HCT116 (cell line): ENCODE measurements at regions not wholly inside any gene's neighbourhood (a gene's known extent, or its start where the extent isn't known, plus 50 kb on each side); places are given as distances from the start of the nearest gene placed in this dataset.

Experiments
- ATAC-seq: fragments of 200-7000 bp; cut with Tn5 transposase; 2 replicates; pipeline ENCODE4 v1.9.1; 2020; ENCODE audit warnings: mild to moderate bottlenecking, moderate library complexity
- BruUV-seq: library from RNA; stranded (reverse); fragments of 400-500 nt; replicated peaks from 2 replicates; lab custom pipeline; 2021; lab: Mats Ljungman, UMichigan
- CTCF ChIA-PET: fragments of 300-600 bp; sonication (Branson Sonifier 250); formaldehyde crosslinking; loops from one replicate; lab custom pipeline; 2021; ENCODE audit warnings: antibody characterized with exemption; lab: Charles Lee
- POLR2A ChIA-PET: fragments of 300-600, 350-600 bp; sonication (Branson Sonifier 250); formaldehyde crosslinking; loops from one replicate; lab custom pipeline; 2021; ENCODE audit warnings: antibody characterized with exemption; lab: Charles Lee
- RAD21 ChIA-PET, 2 experiments: fragments of 300-600 bp; sonication (Branson Sonifier 250); formaldehyde crosslinking; loops; one replicate each; lab custom pipeline; 2023; ENCODE audit warnings: low total read pairs in 2 of 2; ENCODE audit not compliant: uncharacterized antibody in 2 of 2, unreplicated experiment in 2 of 2, low non-redundant PET in 1 of 2; lab: Charles Lee
- DNase-seq: peaks from one replicate; pipeline ENCODE4 v3.0.0-alpha.2; 2010; ENCODE audit warnings: low read depth, low spot score
- H2AFZ ChIP-seq: fragments of 200-600 bp; shearing (Covaris generic), sonication (generic); 2 replicates; pipeline ENCODE4 v1.6.1; 2017; ENCODE audit warnings: low read depth, mixed run types, mixed read lengths, antibody characterized with exemption, low read length; ENCODE audit not compliant: poor library complexity, severe bottlenecking
- H3K27ac ChIP-seq: 2 replicates; pipeline ENCODE4 v1.5.1; 2012; ENCODE audit warnings: low read depth, low read length
- H3K27me3 ChIP-seq: fragments of 200-600 bp; sonication (generic); 2 replicates; pipeline ENCODE4 v1.6.1; 2016; ENCODE audit warnings: mixed run types, low read length, mixed read lengths; ENCODE audit not compliant: insufficient read depth
- H3K36me3 ChIP-seq, 2 experiments: fragments of 200-500 bp in 1 of 2; fragments of 200-600 bp in 1 of 2; sonication (Bioruptor generic) in 1 of 2; sonication (generic) in 1 of 2; 2 replicates each; pipeline versions ENCODE4 v1.5.1 to v1.6.1; 2014 to 2016; ENCODE audit warnings: low read length in 2 of 2, inconsistent platforms in 1 of 2, mixed read lengths in 1 of 2, mixed run types in 1 of 2; ENCODE audit not compliant: insufficient read depth in 2 of 2, control insufficient read depth in 1 of 2
- H3K4me1 ChIP-seq, 2 experiments: fragments of 200-600 bp in 1 of 2; sonication (generic) in 1 of 2; 2 replicates each; pipeline versions ENCODE4 v1.5.1 to v1.6.1; 2012 to 2017; ENCODE audit warnings: low read length in 2 of 2, inconsistent platforms in 1 of 2, mild to moderate bottlenecking in 1 of 2, mixed read lengths in 1 of 2, mixed run types in 1 of 2, moderate library complexity in 1 of 2; ENCODE audit not compliant: insufficient read depth in 2 of 2, control insufficient read depth in 1 of 2
- H3K4me2 ChIP-seq: fragments of 200-600 bp; sonication (generic); 2 replicates; pipeline ENCODE4 v1.6.1; 2017; ENCODE audit warnings: mixed run types, low read length, mixed read lengths
- H3K4me3 ChIP-seq, 2 experiments: fragments of 200-600 bp in 1 of 2; sonication (generic) in 1 of 2; replicated peaks in 1 of 2; 2 replicates each; pipeline ENCODE4 v1.5.1; 2011 to 2016; ENCODE audit warnings: low read length in 2 of 2, control low read depth in 1 of 2, low read depth in 1 of 2, mild to moderate bottlenecking in 1 of 2, mixed read lengths in 1 of 2, mixed run types in 1 of 2
- H3K79me2 ChIP-seq: fragments of 200-600 bp; sonication (generic); 2 replicates; pipeline ENCODE4 v1.6.1; 2017; ENCODE audit warnings: mild to moderate bottlenecking, mixed run types, low read length, moderate library complexity, mixed read lengths; ENCODE audit not compliant: insufficient read depth
- H3K9ac ChIP-seq: fragments of 200-600 bp; sonication (generic); 2 replicates; pipeline ENCODE4 v1.6.1; 2016; ENCODE audit warnings: low read length, mixed read lengths
- H3K9me2 ChIP-seq: fragments of 200-600 bp; sonication (generic), shearing (Covaris generic); 2 replicates; pipeline ENCODE4 v1.6.1; 2017; ENCODE audit warnings: mixed run types, mild to moderate bottlenecking, moderate library complexity; ENCODE audit not compliant: insufficient read depth
- H3K9me3 ChIP-seq, 2 experiments: fragments of 200-500 bp in 1 of 2; fragments of 200-600 bp in 1 of 2; sonication (Bioruptor generic) in 1 of 2; sonication (generic) in 1 of 2; 2 replicates each; pipeline ENCODE4 v1.6.1; 2014 to 2017; ENCODE audit warnings: low read length in 2 of 2, mixed read lengths in 2 of 2, inconsistent platforms in 1 of 2, low read depth in 1 of 2, mild to moderate bottlenecking in 1 of 2, mixed run types in 1 of 2, moderate library complexity in 1 of 2; ENCODE audit not compliant: control insufficient read depth in 1 of 2, insufficient read depth in 1 of 2
- H4K20me1 ChIP-seq: fragments of 200-600 bp; sonication (generic), shearing (Covaris generic); 2 replicates; pipeline ENCODE4 v1.6.1; 2017; ENCODE audit warnings: mixed run types, mild to moderate bottlenecking, moderate library complexity; ENCODE audit not compliant: insufficient read depth
- CBX3 ChIP-seq: IDR thresholded peaks from 2 replicates; pipeline ENCODE4 v1.6.1; 2012; ENCODE audit warnings: low read depth
- CEBPB ChIP-seq: IDR thresholded peaks from 2 replicates; pipeline ENCODE4 v1.6.1; 2012; ENCODE audit warnings: low read depth
- FOSL1 ChIP-seq: IDR thresholded peaks from 2 replicates; pipeline ENCODE4 v1.6.1; 2012; ENCODE audit warnings: low read depth
- JUND ChIP-seq: IDR thresholded peaks from 2 replicates; pipeline ENCODE4 v1.6.1; 2012
- POLR2AphosphoS5 ChIP-seq: IDR thresholded peaks from 2 replicates; pipeline ENCODE4 v1.6.1; 2011; ENCODE audit warnings: mild to moderate bottlenecking, low read depth, low read length, moderate library complexity
- RAD21 ChIP-seq: IDR thresholded peaks from 2 replicates; pipeline ENCODE4 v1.6.1; 2012; ENCODE audit warnings: low read depth, mild to moderate bottlenecking
- TCF7L2 ChIP-seq: IDR thresholded peaks from 2 replicates; pipeline ENCODE4 v1.7.0; 2011; ENCODE audit warnings: borderline replicate concordance, inconsistent platforms; ENCODE audit not compliant: insufficient read depth, insufficient read length; ENCODE audit errors: extremely low read depth
- intact Hi-C: fragments of 100-400 bp; cut with micrococcal nuclease; formaldehyde crosslinking; loops from 2 replicates; pipeline ENCODE4 v1.10.0; 2022
- TF ChIP-seq, protein P1 (sequence below), 3 experiments: fragments of 200-600 bp in 1 of 3; sonication (generic) in 1 of 3; IDR thresholded peaks in 2 of 3; conservative IDR thresholded peaks in 1 of 3; 2 replicates each; pipeline ENCODE4 v1.5.1; 2012 to 2017; ENCODE audit warnings: low read depth in 2 of 3, low read length in 2 of 3, antibody characterized with exemption in 1 of 3, borderline replicate concordance in 1 of 3, control low read depth in 1 of 3, mild to moderate bottlenecking in 1 of 3, mixed read lengths in 1 of 3, mixed run types in 1 of 3, moderate library complexity in 1 of 3; ENCODE audit not compliant: insufficient read depth in 1 of 3
- TF ChIP-seq, protein P2 (sequence below): IDR thresholded peaks from 2 replicates; pipeline ENCODE4 v1.6.1; 2012

DNA sequence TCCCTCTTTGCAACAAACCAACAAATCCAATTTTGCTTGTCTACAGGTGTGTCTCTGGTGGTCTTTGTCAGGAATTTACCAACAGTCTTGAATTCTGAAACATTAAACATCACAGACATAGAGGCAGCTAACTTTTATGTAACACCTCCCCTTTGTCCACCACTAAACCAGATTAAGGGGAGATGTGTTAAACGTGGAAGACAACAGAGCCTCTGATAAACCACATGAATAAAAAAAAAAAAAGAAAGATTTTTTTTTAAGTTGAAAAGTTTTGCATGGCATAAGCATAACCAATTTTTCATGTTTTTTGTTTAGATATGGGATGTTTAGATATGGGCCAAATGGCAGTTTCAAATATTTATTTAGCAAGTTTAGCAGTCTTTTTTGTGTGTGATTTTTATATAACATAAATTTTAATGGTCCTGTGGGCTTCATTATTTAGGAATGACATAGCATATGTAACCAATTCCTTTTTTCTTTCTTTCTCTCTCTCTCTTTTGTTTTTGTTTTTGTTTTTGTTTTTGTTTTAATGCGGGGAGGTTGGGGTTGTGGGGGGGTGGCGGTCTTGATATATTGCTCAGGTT is 60.7 kb upstream of the BTN3A2 start:
- no peaks in the 10 kb centered on the region for H3K79me2 ChIP-seq
- no peaks in the 10 kb centered on the region for H3K9me2 ChIP-seq
- H3K4me3 ChIP-seq = peak overlapping the region; percentile 14 to 49

More for the DNA sequence above, 60.7 kb upstream of the BTN3A2 start:
- no peaks in the 10 kb centered on the region for H3K36me3 ChIP-seq
- H3K4me1 ChIP-seq = peaks cover under 1 to 37% of the 10 kb centered on the region in 2 experiments; a peak in 2 of 4 replicates
- H3K4me2 ChIP-seq = peak overlapping the region; percentile 88
- H2AFZ ChIP-seq = peak overlapping the region; percentile 87
- POLR2A ChIA-PET = interaction anchor here (0.7 to 1.3 kb wide), 5 partner anchors 8 to 177 kb away, joined by 3 to 7 read pairs (median 4); no protein-coding TSS in a partner anchor
- no peaks in the 10 kb centered on the region for H4K20me1 ChIP-seq
- peak overlapping the region; percentile 52 for H3K9ac ChIP-seq
- no peaks in the 10 kb centered on the region for H3K27me3 ChIP-seq
- no peaks in the 10 kb centered on the region for H3K9me3 ChIP-seq
- intact Hi-C loops = no loop called here
- RAD21 ChIA-PET = no interaction called here
- TF ChIP-seq POLR2AphosphoS5 = no peak
- no peak for TF ChIP-seq JUND
- TF ChIP-seq, protein P1, sequence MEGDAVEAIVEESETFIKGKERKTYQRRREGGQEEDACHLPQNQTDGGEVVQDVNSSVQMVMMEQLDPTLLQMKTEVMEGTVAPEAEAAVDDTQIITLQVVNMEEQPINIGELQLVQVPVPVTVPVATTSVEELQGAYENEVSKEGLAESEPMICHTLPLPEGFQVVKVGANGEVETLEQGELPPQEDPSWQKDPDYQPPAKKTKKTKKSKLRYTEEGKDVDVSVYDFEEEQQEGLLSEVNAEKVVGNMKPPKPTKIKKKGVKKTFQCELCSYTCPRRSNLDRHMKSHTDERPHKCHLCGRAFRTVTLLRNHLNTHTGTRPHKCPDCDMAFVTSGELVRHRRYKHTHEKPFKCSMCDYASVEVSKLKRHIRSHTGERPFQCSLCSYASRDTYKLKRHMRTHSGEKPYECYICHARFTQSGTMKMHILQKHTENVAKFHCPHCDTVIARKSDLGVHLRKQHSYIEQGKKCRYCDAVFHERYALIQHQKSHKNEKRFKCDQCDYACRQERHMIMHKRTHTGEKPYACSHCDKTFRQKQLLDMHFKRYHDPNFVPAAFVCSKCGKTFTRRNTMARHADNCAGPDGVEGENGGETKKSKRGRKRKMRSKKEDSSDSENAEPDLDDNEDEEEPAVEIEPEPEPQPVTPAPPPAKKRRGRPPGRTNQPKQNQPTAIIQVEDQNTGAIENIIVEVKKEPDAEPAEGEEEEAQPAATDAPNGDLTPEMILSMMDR (IDR thresholded peaks at IDR 0.05 in 2 of 3, conservative IDR thresholded peaks at IDR 0.05 in 1 of 3; ENCODE audit: borderline replicate concordance in 1 of 3, insufficient read depth in 1 of 3, low read depth in 2 of 3, low read length in 2 of 3) = no peak
- TF ChIP-seq CBX3 = no peak
- TF ChIP-seq, protein P2, sequence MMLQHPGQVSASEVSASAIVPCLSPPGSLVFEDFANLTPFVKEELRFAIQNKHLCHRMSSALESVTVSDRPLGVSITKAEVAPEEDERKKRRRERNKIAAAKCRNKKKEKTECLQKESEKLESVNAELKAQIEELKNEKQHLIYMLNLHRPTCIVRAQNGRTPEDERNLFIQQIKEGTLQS = no peak
- no peak for TF ChIP-seq TCF7L2
- TF ChIP-seq FOSL1 = no peak
- no peak for TF ChIP-seq RAD21
- no peak for TF ChIP-seq CEBPB
- DNase-seq (no peak), ATAC-seq (no peak)
- CTCF ChIA-PET = no interaction called here
- no TSS peak for BruUV-seq
- peak overlapping the region; percentile 61; the same call in 1 of the 2 replicates for H3K27ac ChIP-seq
